ENCODE measurements at regions not wholly inside any gene's neighbourhood (a gene's known extent, or its start where the extent isn't known, plus 50 kb on each side); places are given as distances from the start of the nearest gene placed in this dataset.
"Not testable (repeated sequence)": the region's sequence is repeated elsewhere in the genome, so short reads cannot be mapped to it uniquely, and the experiment has no call there.

DNA sequence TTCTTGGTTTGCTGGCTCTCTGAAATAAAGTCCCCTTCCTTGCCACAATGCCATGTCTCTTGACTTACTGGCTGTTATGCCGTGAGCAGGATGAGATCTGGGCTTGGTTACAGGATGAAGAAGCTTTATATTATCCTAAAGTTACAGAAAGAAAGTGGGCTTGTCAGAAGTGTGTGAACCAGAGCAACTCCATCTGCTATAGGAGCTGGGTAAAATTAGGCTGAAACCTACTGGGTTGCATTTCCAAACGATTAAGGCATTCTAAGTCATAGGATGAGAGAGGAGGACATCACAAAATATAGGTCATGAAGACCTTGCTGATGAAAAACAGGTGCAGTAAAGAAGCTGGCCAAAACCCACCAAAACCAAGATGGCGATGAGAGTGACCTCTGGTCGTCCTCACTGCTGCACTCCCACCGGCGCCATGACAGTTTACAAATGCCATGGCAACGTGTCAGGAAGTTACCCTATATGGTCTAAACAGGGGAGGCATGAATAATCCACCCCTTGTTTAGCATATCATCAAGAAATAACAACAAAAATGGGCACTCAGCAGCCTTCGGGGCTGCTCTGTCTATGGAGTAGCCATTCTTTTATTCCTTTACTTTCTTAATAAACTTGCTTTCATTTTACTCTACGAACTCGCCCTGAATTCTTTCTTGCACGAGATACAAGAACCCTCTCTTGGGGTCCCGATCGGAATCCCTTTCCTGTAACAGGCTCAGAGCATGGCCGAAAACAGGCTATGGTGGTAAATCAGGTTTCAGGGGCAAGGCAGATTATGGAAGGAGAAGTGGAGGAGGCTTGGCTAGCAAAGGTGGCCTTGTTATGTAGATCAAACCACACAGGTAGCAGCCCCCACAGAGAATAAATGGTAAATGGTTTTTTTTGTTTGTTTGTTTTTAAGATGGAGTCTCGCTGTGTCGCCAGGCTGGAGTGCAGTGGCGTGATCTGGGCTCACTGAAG, 81.3 kb upstream of the C16orf82 start:
- TF ChIP-seq, protein P1, sequence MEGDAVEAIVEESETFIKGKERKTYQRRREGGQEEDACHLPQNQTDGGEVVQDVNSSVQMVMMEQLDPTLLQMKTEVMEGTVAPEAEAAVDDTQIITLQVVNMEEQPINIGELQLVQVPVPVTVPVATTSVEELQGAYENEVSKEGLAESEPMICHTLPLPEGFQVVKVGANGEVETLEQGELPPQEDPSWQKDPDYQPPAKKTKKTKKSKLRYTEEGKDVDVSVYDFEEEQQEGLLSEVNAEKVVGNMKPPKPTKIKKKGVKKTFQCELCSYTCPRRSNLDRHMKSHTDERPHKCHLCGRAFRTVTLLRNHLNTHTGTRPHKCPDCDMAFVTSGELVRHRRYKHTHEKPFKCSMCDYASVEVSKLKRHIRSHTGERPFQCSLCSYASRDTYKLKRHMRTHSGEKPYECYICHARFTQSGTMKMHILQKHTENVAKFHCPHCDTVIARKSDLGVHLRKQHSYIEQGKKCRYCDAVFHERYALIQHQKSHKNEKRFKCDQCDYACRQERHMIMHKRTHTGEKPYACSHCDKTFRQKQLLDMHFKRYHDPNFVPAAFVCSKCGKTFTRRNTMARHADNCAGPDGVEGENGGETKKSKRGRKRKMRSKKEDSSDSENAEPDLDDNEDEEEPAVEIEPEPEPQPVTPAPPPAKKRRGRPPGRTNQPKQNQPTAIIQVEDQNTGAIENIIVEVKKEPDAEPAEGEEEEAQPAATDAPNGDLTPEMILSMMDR (conservative IDR thresholded peaks at IDR 0.05; ENCODE audit: low read depth, low read length): no peak
- Histone ChIP-seq H3K36me3 (ENCODE audit: insufficient read depth) (no peaks in the 10 kb centered on the region), H3K9ac (no peak overlapping the region), H3K4me3 (IDR thresholded peaks at IDR 0.05; ENCODE audit: insufficient read depth, low read depth, low read length) (no peak overlapping the region), H3K4me1 (ENCODE audit: low read depth, poor library complexity, severe bottlenecking) (no peaks in the 10 kb centered on the region), H3K27me3 (ENCODE audit: insufficient read depth, low read depth) (no peaks in the 10 kb centered on the region), H3K27ac (no peak overlapping the region), H3K79me2 (ENCODE audit: insufficient read depth, low read depth) (no peaks in the 10 kb centered on the region), H2AFZ (ENCODE audit: low read depth) (no peak overlapping the region), H4K20me1 (ENCODE audit: insufficient read depth) (no peaks in the 10 kb centered on the region), H3K4me2 (no peak overlapping the region)

DNA sequence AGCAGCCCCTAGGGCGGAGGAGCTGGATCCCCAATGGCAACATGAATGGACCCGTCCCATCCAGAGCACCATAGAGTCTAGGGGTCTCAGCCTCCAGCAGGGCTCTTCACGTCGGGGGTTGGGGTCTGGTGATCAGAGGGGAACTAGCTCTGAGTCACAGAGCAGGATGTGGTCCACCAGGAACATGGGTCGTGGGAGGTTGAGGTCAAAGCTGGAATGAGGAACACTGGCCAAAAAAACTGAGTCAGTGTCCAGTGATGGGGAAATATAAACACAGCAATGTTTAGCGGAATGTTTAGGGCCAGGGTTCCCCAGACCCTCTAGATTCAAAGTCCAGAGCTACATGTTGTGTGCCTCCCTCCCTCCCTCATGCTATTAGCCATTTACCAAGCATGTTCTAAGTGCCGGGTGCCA, 79.1 kb upstream of the C16orf82 start:
- no peak overlapping the region for H3K4me3 ChIP-seq (IDR thresholded peaks at IDR 0.05; ENCODE audit: insufficient read depth, low read depth, low read length)
- no peaks in the 10 kb centered on the region for H4K20me1 ChIP-seq (ENCODE audit: insufficient read depth)
- H3K4me2 ChIP-seq: no peak overlapping the region
- H2AFZ ChIP-seq (ENCODE audit: low read depth): no peak overlapping the region
- TF ChIP-seq, protein P1 (conservative IDR thresholded peaks at IDR 0.05; ENCODE audit: low read depth, low read length): no peak
- no peaks in the 10 kb centered on the region for H3K36me3 ChIP-seq (ENCODE audit: insufficient read depth)
- H3K27me3 ChIP-seq (ENCODE audit: insufficient read depth, low read depth): no peaks in the 10 kb centered on the region
- H3K27ac ChIP-seq: no peak overlapping the region
- H3K4me1 ChIP-seq (ENCODE audit: low read depth, poor library complexity, severe bottlenecking): no peaks in the 10 kb centered on the region
- no peaks in the 10 kb centered on the region for H3K79me2 ChIP-seq (ENCODE audit: insufficient read depth, low read depth)
- no peak overlapping the region for H3K9ac ChIP-seq

DNA sequence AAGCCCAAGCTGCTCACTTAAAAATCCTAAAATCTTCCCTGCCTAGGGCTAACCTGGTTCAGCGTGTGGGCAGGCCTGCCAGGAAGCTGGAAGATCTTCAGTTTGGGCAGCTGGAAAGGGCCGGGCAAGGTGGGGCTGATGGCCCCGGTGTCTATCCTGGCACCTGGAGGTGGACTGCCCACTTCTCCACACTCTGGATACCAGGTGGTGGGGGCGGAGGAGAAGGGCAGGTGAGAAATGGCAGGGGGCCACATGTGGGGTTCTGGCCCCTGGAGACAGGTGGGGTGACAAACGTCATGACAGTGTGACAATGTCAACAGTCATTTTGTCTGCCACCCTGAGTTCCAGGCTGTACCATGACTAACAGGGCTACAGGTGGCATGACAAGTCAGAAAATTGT, 78.5 kb upstream of the C16orf82 start:
- Histone ChIP-seq H3K4me3 (IDR thresholded peaks at IDR 0.05; ENCODE audit: insufficient read depth, low read depth, low read length) (no peak overlapping the region), H3K27me3 (ENCODE audit: insufficient read depth, low read depth) (no peaks in the 10 kb centered on the region), H3K36me3 (ENCODE audit: insufficient read depth) (no peaks in the 10 kb centered on the region), H3K27ac (no peak overlapping the region), H2AFZ (ENCODE audit: low read depth) (no peak overlapping the region), H3K9ac (no peak overlapping the region), H3K4me2 (no peak overlapping the region), H4K20me1 (ENCODE audit: insufficient read depth) (no peaks in the 10 kb centered on the region), H3K79me2 (ENCODE audit: insufficient read depth, low read depth) (no peaks in the 10 kb centered on the region), H3K4me1 (ENCODE audit: low read depth, poor library complexity, severe bottlenecking) (no peaks in the 10 kb centered on the region)
- TF ChIP-seq, protein P1 (conservative IDR thresholded peaks at IDR 0.05; ENCODE audit: low read depth, low read length): no peak

DNA sequence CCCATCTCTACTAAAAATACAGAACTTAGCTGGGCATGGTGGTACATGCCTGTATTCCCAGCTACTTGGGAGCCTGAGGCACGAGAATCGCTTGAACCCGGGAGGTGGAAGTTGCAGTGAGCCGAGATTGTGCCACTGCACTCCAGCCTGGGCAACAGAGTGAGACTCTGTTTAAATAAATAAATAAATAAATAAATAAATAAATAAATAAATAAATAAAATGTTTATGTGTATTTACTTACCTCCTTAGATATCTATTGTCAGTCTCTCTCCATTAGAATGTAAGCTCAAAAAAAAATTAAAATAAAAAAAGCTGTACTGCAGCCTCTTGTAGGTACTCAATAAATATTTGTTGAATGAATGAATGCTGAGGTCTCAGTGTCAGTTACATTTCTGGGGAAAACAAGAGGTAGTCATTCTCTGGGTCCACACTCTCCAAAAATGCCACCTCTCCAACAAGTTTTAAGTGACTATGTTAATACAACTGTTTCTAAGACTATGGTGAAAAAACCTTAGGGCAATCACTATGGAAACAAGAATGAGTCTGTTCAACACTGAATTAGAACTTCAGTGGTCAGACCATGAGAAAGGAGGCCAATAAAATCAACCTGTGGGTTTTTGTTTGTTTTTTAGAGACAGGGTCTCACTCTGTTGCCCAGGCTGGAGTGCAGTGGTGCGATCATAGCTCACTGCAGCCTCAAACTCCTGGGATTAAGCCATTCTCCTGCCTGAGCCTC, 76.2 kb upstream of the C16orf82 start:
- H2AFZ ChIP-seq (ENCODE audit: low read depth); H3K36me3 ChIP-seq (ENCODE audit: insufficient read depth); H3K27me3 ChIP-seq (ENCODE audit: insufficient read depth, low read depth); H3K4me2 ChIP-seq; H3K4me3 ChIP-seq (IDR thresholded peaks at IDR 0.05; ENCODE audit: insufficient read depth, low read depth, low read length); H4K20me1 ChIP-seq (ENCODE audit: insufficient read depth); H3K4me1 ChIP-seq (ENCODE audit: low read depth, poor library complexity, severe bottlenecking); H3K9ac ChIP-seq; H3K27ac ChIP-seq; H3K79me2 ChIP-seq (ENCODE audit: insufficient read depth, low read depth): not testable (repeated sequence)
